C4-2B (cell line): ENCODE measurements at regions not wholly inside any gene's neighbourhood (a gene's known extent, or its start where the extent isn't known, plus 50 kb on each side); places are given as distances from the start of the nearest gene placed in this dataset.

Experiments
- H3K27ac ChIP-seq: fragments of 450-650 bp; 2 replicates; pipeline ENCODE4 v1.5.1; 2017
- CTCF ChIP-seq: fragments of 450-650 bp; conservative IDR thresholded peaks from 2 replicates; pipeline ENCODE4 v1.5.1; 2017; ENCODE audit warnings: mild to moderate bottlenecking
- ZFX ChIP-seq: fragments of 450-650 bp; IDR thresholded peaks from 2 replicates; pipeline ENCODE4 v1.6.1; 2017

DNA sequence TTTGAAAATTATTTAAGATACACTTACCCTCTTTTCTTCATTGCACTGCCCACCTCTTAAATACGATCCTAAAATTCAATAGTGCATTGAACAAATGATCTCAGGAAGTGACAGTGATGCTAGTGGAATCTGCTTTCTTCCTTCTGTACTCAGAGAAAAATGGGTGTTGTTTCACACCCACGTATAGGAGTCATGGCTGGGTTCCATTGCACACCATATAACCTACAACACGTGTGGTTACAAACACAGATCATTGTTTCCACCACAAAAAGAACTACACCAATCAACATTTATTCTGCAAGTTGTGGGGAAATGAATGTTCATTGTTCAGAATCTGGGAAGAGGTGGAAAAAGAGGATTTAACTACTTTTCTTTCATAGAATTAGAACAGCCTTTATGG lies 275.9 kb downstream of the MAN2A1 start:
- no peak overlapping the region for H3K27ac ChIP-seq
- TF ChIP-seq ZFX (no peak), CTCF (no peak)

- TF ChIP-seq ZFX (no peak), CTCF (no peak)
- no peak overlapping the region for H3K27ac ChIP-seq
Observed at GRCh38 chr5:109971968-109972367, 282.2 kb downstream of the MAN2A1 start.

DNA sequence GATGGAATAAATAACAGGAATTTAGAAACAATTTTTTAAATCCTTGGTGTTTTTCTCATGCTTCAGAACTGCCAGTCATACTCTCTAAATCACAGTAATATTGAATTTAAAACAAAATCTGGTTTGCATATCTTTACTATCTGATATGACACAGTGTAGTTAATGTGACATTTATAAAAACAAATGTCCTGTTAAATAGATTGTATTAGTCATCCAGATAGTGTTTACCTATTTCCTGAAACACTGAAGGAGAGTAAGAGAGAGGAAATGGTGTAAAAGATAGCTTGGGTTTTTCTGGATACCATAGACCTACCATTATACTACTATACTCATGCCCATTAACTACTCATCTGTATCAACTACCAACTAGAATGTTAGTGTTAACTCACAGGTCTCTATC lies 292.3 kb downstream of the MAN2A1 start:
- no peak overlapping the region for H3K27ac ChIP-seq

GRCh38 chr5:109982966-109983534 lies 293.3 kb downstream of the MAN2A1 start:
- no peak for TF ChIP-seq ZFX
- no peak for TF ChIP-seq CTCF
- no peak overlapping the region for H3K27ac ChIP-seq

More for the DNA sequence above, 292.3 kb downstream of the MAN2A1 start:
- no peak for TF ChIP-seq ZFX
- TF ChIP-seq CTCF: no peak

DNA sequence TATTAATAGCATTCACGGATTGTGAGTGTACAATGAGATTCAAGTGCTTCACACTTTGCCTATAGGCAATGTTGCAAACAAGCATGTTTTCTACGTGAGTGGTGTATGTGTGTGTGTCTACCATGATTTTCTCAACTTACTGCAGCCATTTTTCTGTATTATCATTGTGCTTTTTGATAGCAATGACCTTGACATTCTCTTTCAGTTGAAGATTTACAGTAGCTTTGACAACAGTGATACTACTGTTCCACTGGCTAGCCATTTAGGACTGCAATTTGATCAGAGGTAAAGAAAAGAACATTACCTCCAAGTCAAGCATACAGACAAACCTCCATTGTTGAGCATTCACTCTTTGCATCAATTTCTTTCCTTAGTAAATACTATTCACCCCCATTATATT lies 297.0 kb downstream of the MAN2A1 start:
- no peak overlapping the region for H3K27ac ChIP-seq
- no peak for TF ChIP-seq CTCF
- TF ChIP-seq ZFX: no peak

DNA sequence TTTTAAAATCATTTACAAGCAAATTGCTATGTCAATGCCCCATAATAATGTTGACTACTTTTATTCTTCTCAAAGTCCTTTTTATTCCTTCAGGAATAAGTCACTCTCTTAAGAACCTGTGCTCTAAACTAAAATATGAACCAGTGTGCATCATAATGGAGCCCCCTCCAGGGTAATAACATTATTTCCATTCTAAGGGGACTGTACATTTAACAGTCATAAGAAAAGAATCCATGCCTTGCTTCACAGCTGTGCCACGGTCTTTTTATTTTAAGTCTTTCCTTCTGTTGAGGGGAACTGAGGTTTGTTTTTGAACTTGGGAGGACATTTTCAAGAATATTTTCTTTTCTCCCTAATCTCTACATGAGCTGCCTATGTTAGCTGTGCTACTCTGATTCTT lies 297.6 kb downstream of the MAN2A1 start:
- TF ChIP-seq CTCF: no peak
- no peak for TF ChIP-seq ZFX
- no peak overlapping the region for H3K27ac ChIP-seq

DNA sequence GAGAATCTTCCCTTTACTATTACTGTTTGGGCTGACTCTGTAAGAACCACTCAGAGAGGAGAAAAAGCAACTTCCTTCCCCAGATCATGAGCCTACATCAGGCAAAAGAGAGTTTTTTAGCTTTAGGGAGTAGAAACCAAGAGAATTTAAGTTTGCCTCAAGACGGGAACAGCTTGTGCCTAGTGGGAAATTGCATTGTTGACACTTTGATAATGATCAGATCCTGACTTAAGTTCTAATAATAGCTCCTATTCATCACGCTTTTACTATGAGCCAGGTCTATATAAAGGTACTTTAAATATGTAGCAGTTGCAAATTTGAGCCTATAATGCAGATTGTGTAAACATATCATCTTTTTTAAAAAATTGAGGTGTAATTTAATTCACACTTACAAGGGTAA lies 298.2 kb downstream of the MAN2A1 start:
- TF ChIP-seq CTCF (no peak), ZFX (no peak)

More for the DNA sequence above, 298.2 kb downstream of the MAN2A1 start:
- H3K27ac ChIP-seq: no peak overlapping the region
